GM12878 (cell line): ENCODE measurements at regions not wholly inside any gene's neighbourhood (a gene's known extent, or its start where the extent isn't known, plus 50 kb on each side); places are given as distances from the start of the nearest gene placed in this dataset.

Source experiments
- MXI1 ChIP-seq: fragments of 150-350 bp; IDR thresholded peaks from 2 replicates; pipeline ENCODE4 v1.6.1; 2011; ENCODE audit warnings: low read depth, mild to moderate bottlenecking, inconsistent platforms, low read length, improper control_type of control experiment
- RCOR1 ChIP-seq: conservative IDR thresholded peaks from 2 replicates; pipeline ENCODE4 v1.6.1; 2012; ENCODE audit warnings: low read depth, low read length, improper control_type of control experiment
- YY1 ChIP-seq: IDR thresholded peaks from 2 replicates; pipeline ENCODE4 v1.6.1; 2011; ENCODE audit warnings: low read depth, mild to moderate bottlenecking, low read length

DNA sequence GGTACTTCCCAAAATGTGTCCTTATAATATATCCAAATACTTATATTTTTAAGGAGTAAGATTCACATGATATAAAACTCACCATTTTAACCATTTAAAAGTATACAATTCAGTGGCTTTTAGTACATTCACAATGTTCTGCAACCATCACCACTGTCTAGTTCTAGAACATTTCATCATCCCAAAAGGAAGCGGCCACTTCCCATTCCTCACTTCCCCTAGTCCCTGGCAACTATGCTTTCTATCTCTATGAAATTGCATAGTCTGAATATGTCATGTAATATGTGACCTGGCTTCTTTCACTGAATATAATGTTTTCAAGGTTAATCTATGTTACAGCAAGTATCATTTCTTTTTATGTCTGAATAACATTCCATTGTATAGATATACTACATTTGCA, 615.1 kb upstream of the SGCD start:
- no peak for TF ChIP-seq MXI1
- TF ChIP-seq YY1 = no peak
- TF ChIP-seq RCOR1 = no peak
